Panc1 (cell line): ENCODE measurements at regions not wholly inside any gene's neighbourhood (a gene's known extent, or its start where the extent isn't known, plus 50 kb on each side); places are given as distances from the start of the nearest gene placed in this dataset.

Experiments
- ATAC-seq: fragments of 200-7000 bp; cut with Tn5 transposase; 2 replicates; pipeline ENCODE4 v1.9.1; 2020; ENCODE audit warnings: mild to moderate bottlenecking, moderate library complexity
- BruUV-seq: library from RNA; stranded (reverse); fragments of 400-500 nt; replicated peaks from 2 replicates; lab custom pipeline; 2021; lab: Mats Ljungman, UMichigan
- CTCF ChIA-PET: fragments of 300-600 bp; sonication (Branson Sonifier 250); formaldehyde crosslinking; loops from one replicate; lab custom pipeline; 2022; ENCODE audit warnings: antibody characterized with exemption; lab: Charles Lee
- POLR2A ChIA-PET: fragments of 300-600 bp; sonication (Branson Sonifier 250); formaldehyde crosslinking; loops from one replicate; lab custom pipeline; 2022; ENCODE audit warnings: antibody characterized with exemption; lab: Charles Lee
- DNase-seq: peaks from one replicate; pipeline ENCODE4 v3.0.0-alpha.2; 2010; ENCODE audit warnings: low read depth, low spot score
- H3K27ac ChIP-seq: 2 replicates; pipeline ENCODE4 v1.5.1; 2011; ENCODE audit warnings: mild to moderate bottlenecking, low read length, inconsistent platforms
- H3K27me3 ChIP-seq: fragments of 200-500 bp; sonication (Bioruptor generic); 2 replicates; pipeline ENCODE4 v1.6.0; 2014; ENCODE audit warnings: low read length, inconsistent platforms; ENCODE audit not compliant: control insufficient read depth, insufficient read depth
- H3K36me3 ChIP-seq: fragments of 200-500 bp; sonication (Bioruptor generic); 2 replicates; pipeline ENCODE4 v1.5.1; 2014; ENCODE audit warnings: inconsistent platforms, mild to moderate bottlenecking, low read length, moderate library complexity; ENCODE audit not compliant: control insufficient read depth, insufficient read depth
- H3K4me1 ChIP-seq: 2 replicates; pipeline ENCODE4 v1.5.1; 2011; ENCODE audit warnings: inconsistent platforms, mild to moderate bottlenecking, low read length, moderate library complexity; ENCODE audit not compliant: control insufficient read depth, insufficient read depth
- H3K4me3 ChIP-seq, 2 experiments: 2 replicates each; pipeline ENCODE4 v1.5.1; 2011 to 2012; ENCODE audit warnings: low read depth in 2 of 2, low read length in 2 of 2, mild to moderate bottlenecking in 2 of 2, inconsistent platforms in 1 of 2, moderate library complexity in 1 of 2
- H3K9me3 ChIP-seq: fragments of 200-500 bp; sonication (Bioruptor generic); 2 replicates; pipeline ENCODE4 v1.5.1; 2014; ENCODE audit warnings: low read depth, mild to moderate bottlenecking, inconsistent platforms, low read length, moderate library complexity; ENCODE audit not compliant: control insufficient read depth, insufficient read depth
- POLR2AphosphoS5 ChIP-seq: IDR thresholded peaks from 2 replicates; pipeline ENCODE4 v1.6.1; 2012; ENCODE audit warnings: mild to moderate bottlenecking, low read depth, low read length, moderate library complexity
- SIN3A ChIP-seq: IDR thresholded peaks from 2 replicates; pipeline ENCODE4 v1.6.1; 2012; ENCODE audit warnings: low read depth, mild to moderate bottlenecking, low read length, moderate library complexity, borderline replicate concordance; ENCODE audit not compliant: insufficient read depth
- TCF7L2 ChIP-seq: IDR thresholded peaks from 2 replicates; pipeline ENCODE4 v1.6.1; 2011; ENCODE audit warnings: mild to moderate bottlenecking, low read depth, low read length, inconsistent platforms
- in situ Hi-C: cut with HindIII; loops from 2 replicates; pipeline ENCODE4 v1.10.0; 2016; ENCODE audit warnings: low sequenced_read_pairs, low pct_unique_long_range_greater_than_20kb
- intact Hi-C: fragments of 100-400 bp; cut with micrococcal nuclease; formaldehyde crosslinking; loops from one replicate; pipeline ENCODE4 v1.10.0; 2022; ENCODE audit not compliant: unreplicated experiment
- TF ChIP-seq, protein P1 (sequence below): fragments of 450-650 bp; IDR thresholded peaks from 2 replicates; pipeline ENCODE4 v1.5.1; 2017; ENCODE audit warnings: mild to moderate bottlenecking
- TF ChIP-seq, protein P2 (sequence below), 2 experiments: IDR thresholded peaks; 2 replicates each; pipeline ENCODE4 v1.6.1; 2011 to 2012; ENCODE audit warnings: low read depth in 2 of 2, control low read depth in 1 of 2, low read length in 1 of 2, mild to moderate bottlenecking in 1 of 2, moderate library complexity in 1 of 2; ENCODE audit not compliant: insufficient read depth in 1 of 2

DNA sequence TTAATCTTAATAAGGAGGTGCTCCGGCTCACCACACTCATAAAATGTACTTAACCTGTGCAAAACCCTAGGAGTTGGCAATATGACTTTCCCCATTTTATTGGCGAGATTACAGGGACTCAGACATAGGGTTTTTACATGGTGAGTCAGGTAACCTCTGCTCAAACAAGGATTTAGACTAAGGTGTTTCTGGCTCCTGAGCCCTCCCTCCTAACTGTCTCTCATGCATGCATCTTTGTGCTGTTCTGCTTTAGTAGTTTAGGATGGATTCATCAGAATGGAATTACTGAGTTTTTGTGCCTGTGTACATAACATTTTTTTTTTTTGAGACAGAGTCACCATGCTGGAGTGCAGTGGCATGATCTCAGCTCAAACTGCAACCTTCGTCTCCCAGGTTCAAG is 993.3 kb upstream of the TMEM132C start:
- intact Hi-C loops (no loop called here), in situ Hi-C loops (no loop called here)
- no peak overlapping the region for H3K27ac ChIP-seq
- TF ChIP-seq, protein P1, sequence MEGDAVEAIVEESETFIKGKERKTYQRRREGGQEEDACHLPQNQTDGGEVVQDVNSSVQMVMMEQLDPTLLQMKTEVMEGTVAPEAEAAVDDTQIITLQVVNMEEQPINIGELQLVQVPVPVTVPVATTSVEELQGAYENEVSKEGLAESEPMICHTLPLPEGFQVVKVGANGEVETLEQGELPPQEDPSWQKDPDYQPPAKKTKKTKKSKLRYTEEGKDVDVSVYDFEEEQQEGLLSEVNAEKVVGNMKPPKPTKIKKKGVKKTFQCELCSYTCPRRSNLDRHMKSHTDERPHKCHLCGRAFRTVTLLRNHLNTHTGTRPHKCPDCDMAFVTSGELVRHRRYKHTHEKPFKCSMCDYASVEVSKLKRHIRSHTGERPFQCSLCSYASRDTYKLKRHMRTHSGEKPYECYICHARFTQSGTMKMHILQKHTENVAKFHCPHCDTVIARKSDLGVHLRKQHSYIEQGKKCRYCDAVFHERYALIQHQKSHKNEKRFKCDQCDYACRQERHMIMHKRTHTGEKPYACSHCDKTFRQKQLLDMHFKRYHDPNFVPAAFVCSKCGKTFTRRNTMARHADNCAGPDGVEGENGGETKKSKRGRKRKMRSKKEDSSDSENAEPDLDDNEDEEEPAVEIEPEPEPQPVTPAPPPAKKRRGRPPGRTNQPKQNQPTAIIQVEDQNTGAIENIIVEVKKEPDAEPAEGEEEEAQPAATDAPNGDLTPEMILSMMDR = no peak
- no peak for TF ChIP-seq SIN3A
- no peak for TF ChIP-seq TCF7L2
- TF ChIP-seq, protein P2, sequence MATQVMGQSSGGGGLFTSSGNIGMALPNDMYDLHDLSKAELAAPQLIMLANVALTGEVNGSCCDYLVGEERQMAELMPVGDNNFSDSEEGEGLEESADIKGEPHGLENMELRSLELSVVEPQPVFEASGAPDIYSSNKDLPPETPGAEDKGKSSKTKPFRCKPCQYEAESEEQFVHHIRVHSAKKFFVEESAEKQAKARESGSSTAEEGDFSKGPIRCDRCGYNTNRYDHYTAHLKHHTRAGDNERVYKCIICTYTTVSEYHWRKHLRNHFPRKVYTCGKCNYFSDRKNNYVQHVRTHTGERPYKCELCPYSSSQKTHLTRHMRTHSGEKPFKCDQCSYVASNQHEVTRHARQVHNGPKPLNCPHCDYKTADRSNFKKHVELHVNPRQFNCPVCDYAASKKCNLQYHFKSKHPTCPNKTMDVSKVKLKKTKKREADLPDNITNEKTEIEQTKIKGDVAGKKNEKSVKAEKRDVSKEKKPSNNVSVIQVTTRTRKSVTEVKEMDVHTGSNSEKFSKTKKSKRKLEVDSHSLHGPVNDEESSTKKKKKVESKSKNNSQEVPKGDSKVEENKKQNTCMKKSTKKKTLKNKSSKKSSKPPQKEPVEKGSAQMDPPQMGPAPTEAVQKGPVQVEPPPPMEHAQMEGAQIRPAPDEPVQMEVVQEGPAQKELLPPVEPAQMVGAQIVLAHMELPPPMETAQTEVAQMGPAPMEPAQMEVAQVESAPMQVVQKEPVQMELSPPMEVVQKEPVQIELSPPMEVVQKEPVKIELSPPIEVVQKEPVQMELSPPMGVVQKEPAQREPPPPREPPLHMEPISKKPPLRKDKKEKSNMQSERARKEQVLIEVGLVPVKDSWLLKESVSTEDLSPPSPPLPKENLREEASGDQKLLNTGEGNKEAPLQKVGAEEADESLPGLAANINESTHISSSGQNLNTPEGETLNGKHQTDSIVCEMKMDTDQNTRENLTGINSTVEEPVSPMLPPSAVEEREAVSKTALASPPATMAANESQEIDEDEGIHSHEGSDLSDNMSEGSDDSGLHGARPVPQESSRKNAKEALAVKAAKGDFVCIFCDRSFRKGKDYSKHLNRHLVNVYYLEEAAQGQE (IDR thresholded peaks at IDR 0.05; ENCODE audit: insufficient read depth in 1 of 2, low read depth in 2 of 2, low read length in 1 of 2) = no peak
- TF ChIP-seq POLR2AphosphoS5 = no peak
- ATAC-seq = no peak
- no peaks in the 10 kb centered on the region for H3K9me3 ChIP-seq
- CTCF ChIA-PET = no interaction called here
- no peak for DNase-seq
- H3K36me3 ChIP-seq = no peaks in the 10 kb centered on the region
- H3K4me1 ChIP-seq = no peaks in the 10 kb centered on the region
- no peaks in the 10 kb centered on the region for H3K27me3 ChIP-seq
- BruUV-seq = no TSS peak
- POLR2A ChIA-PET = no interaction called here
- H3K4me3 ChIP-seq = no peak overlapping the region

DNA sequence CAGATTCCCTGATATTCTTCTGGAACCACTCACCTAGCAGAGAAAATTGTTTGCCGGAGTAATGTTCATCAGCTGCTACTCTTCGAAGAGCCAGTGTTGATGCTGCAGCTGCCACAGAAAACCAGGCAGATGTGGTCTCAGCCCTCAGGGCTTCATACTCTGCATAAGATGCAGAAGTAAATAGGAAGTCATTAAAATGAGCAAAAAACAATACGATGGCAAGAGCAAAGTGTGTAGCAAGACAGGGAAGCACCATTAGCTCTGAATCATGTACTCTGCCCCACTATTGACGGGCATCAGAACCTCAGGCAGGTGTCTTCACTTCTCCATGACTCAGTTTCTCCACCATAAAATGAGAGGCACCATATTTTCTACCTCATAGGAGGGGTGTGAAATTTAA is 991.6 kb upstream of the TMEM132C start:
- BruUV-seq = no TSS peak
- CTCF ChIA-PET = no interaction called here
- Histone ChIP-seq H3K27me3 (no peaks in the 10 kb centered on the region), H3K36me3 (no peaks in the 10 kb centered on the region), H3K4me3 (no peak overlapping the region), H3K4me1 (no peaks in the 10 kb centered on the region), H3K9me3 (no peaks in the 10 kb centered on the region), H3K27ac (no peak overlapping the region)
- in situ Hi-C loops (no loop called here), intact Hi-C loops (no loop called here)
- POLR2A ChIA-PET = no interaction called here
- TF ChIP-seq, protein P2 (IDR thresholded peaks at IDR 0.05; ENCODE audit: insufficient read depth in 1 of 2, low read depth in 2 of 2, low read length in 1 of 2) = no peak
- TF ChIP-seq, protein P1 = no peak
- no peak for TF ChIP-seq TCF7L2
- ATAC-seq (no peak), DNase-seq (no peak)
